Activated naive CD8-positive, alpha-beta T cell treated with anti-CD3 and anti-CD28 coated beads for 36 hours (primary cell): ENCODE measurements at regions not wholly inside any gene's neighbourhood (a gene's known extent, or its start where the extent isn't known, plus 50 kb on each side); places are given as distances from the start of the nearest gene placed in this dataset.

Experiments
- DNase-seq: peaks from one replicate; pipeline ENCODE4 v3.0.0; 2021
- H3K27ac Mint-ChIP-seq: one replicate; pipeline ENCODE4 v1.8.0; 2022; ENCODE audit warnings: mild to moderate bottlenecking, moderate library complexity, mixed read lengths
- H3K27me3 Mint-ChIP-seq: one replicate; pipeline ENCODE4 v1.8.0; 2022; ENCODE audit warnings: mild to moderate bottlenecking, mixed read lengths
- H3K36me3 Mint-ChIP-seq: one replicate; pipeline ENCODE4 v1.8.0; 2021; ENCODE audit warnings: mild to moderate bottlenecking, mixed read lengths
- H3K4me1 Mint-ChIP-seq: one replicate; pipeline ENCODE4 v1.8.0; 2021; ENCODE audit warnings: mixed read lengths
- H3K4me3 Mint-ChIP-seq: one replicate; pipeline ENCODE4 v1.8.0; 2022; ENCODE audit warnings: mild to moderate bottlenecking, moderate library complexity, mixed read lengths
- H3K9me3 Mint-ChIP-seq: one replicate; pipeline ENCODE4 v1.8.0; 2022; ENCODE audit warnings: mixed read lengths

GRCh38 chr22:47476231-47476630 lies 713.8 kb downstream of the TBC1D22A start:
- Mint-ChIP-seq H3K9me3 (no peaks in the 10 kb centered on the region), H3K27me3 (peaks cover 37% of the 10 kb centered on the region), H3K4me3 (no peak overlapping the region), H3K4me1 (peaks cover 14% of the 10 kb centered on the region), H3K27ac (no peak overlapping the region), H3K36me3 (no peaks in the 10 kb centered on the region)
- no peak for DNase-seq

DNA sequence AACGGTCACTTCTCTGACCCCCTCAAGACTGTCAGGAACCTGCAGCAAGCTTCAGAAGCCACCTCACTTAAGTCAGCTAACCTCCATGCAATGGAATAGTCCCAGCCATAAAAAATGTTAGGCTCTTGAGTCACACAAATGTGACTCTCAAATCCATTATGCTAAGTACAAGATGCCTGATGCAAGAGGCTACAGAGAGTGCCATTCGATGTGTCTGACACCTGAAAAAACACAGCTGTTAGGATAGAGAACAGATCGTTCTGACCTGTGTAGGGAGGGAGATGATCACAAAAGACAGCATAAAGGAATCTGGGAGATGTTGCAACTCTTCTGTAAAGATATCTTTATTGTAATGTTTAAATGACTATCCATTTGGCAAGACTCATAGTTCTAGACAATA lies 712.4 kb downstream of the TBC1D22A start:
- Mint-ChIP-seq H3K27me3 (peaks cover 28% of the 10 kb centered on the region), H3K9me3 (no peaks in the 10 kb centered on the region), H3K36me3 (no peaks in the 10 kb centered on the region), H3K27ac (no peak overlapping the region), H3K4me3 (no peak overlapping the region), H3K4me1 (peaks cover 14% of the 10 kb centered on the region)
- DNase-seq = no peak

DNA sequence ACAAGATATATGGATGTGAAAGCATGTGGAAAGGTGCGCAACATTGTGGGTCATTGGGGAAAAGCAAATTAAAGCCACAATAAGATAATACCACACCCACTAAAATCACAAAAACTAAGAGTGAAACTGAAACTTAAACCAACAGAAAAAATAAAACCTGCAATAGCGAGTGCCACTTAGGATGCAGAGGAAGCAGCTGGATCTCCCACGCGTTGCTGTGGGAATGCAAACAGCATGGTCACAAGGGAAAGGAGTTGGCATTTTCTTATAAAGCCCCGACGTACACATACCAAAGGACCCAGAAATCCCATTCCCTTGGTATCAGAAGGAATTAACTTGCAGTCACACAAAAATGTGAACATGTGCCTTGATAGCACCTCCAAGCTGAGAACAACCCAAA lies 712.0 kb downstream of the TBC1D22A start:
- Mint-ChIP-seq H3K36me3 (no peaks in the 10 kb centered on the region), H3K27me3 (peaks cover 27% of the 10 kb centered on the region), H3K9me3 (no peaks in the 10 kb centered on the region), H3K4me3 (no peak overlapping the region), H3K4me1 (peaks cover 14% of the 10 kb centered on the region), H3K27ac (no peak overlapping the region)
- DNase-seq = no peak

DNA sequence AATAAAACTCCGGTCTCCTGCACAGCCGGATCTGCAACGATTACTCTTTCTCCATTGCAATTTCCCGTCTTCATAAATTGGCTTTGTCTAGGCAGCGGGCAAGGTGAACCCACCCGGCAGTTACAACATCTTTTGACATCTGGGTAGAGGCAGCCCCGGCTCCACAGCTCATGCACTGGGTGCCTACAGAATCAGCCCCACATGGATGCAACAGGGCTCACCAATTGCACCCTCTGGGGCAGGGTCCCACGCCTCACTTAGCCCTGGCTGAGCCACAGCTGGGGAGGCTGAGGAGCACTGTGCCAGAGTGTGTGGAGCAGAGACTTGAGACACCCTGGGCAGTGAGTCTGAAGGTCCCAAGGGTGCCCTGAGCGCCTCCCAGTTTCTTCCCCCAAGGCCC lies 710.2 kb downstream of the TBC1D22A start:
- Mint-ChIP-seq H3K27ac (no peak overlapping the region), H3K36me3 (no peaks in the 10 kb centered on the region), H3K9me3 (peaks cover under 1% of the 10 kb centered on the region), H3K4me1 (peaks cover 14% of the 10 kb centered on the region), H3K4me3 (no peak overlapping the region), H3K27me3 (peaks cover 18% of the 10 kb centered on the region)
- DNase-seq = no peak

DNA sequence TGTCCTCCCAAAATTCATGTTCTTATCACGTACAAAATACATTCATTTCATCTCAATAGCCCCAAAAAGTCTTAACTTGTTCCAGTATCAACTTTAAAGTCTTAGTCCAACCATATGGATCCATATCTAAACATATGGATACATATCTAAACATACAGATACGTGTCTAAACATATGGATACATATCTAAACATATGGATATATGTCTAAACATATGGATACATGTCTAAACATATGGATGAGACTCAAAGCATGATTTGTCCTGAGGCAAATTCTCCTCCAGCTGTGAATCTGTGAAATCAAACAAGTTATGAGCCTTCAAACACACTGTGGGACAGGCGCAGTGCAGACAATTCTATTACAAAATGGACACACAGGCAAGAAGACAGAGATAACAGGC lies 709.0 kb downstream of the TBC1D22A start:
- no peak for DNase-seq
- Mint-ChIP-seq H3K36me3 (peaks cover 4% of the 10 kb centered on the region), H3K4me3 (no peak overlapping the region), H3K27me3 (peaks cover 17% of the 10 kb centered on the region), H3K27ac (no peak overlapping the region), H3K9me3 (peaks cover 9% of the 10 kb centered on the region), H3K4me1 (peaks cover 14% of the 10 kb centered on the region)

GRCh38 chr22:47465809-47466208 lies 703.4 kb downstream of the TBC1D22A start:
- Mint-ChIP-seq H3K9me3 (peaks cover 11% of the 10 kb centered on the region), H3K4me3 (no peak overlapping the region), H3K27ac (no peak overlapping the region), H3K27me3 (peaks cover 34% of the 10 kb centered on the region), H3K4me1 (no peaks in the 10 kb centered on the region), H3K36me3 (peaks cover 5% of the 10 kb centered on the region)
- DNase-seq = no peak

DNA sequence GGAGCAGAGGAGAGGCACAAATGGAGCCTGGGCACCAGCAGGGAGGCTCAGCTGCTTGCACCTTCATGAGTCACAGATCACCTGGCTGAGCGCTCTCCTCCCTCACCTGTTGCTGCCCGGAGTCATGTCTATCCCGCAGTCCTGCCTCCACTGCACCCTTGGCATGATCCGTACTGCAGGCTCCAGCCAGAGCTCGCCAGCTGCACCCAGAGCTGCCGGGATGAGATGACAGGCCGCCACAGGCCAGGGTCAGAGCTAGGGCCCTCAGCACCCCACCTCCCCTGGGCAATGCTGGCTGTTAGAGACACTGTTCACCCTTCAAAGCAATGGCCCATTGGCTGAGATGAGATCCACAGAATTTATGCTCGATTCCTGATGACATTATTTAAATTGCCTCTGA lies 702.8 kb downstream of the TBC1D22A start:
- H3K4me1 Mint-ChIP-seq = no peaks in the 10 kb centered on the region
- H3K36me3 Mint-ChIP-seq = peaks cover 5% of the 10 kb centered on the region
- H3K27me3 Mint-ChIP-seq = peaks cover 34% of the 10 kb centered on the region
- DNase-seq = no peak
- no peak overlapping the region for H3K27ac Mint-ChIP-seq
- H3K4me3 Mint-ChIP-seq = no peak overlapping the region
- H3K9me3 Mint-ChIP-seq = peaks cover 11% of the 10 kb centered on the region

DNA sequence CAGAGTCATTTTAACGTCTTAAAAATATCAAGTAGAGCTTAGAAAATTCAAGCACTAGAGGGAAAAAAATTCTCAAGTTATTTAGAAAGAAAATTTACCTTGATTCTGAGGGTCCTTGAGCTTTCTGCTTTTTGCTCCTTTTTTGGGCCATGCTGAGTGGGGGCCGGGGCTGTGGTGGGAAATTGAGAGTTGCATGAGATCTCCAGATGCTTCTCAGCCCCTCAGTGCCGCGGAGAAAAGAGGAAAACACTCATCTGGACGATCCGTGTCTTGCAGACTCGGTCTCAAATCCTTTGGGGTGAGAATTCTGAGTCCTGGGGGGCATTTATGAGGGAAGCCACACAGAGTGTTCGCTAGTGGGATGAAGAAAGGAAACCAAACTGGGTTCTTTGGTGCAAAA lies 700.8 kb downstream of the TBC1D22A start:
- peaks cover 11% of the 10 kb centered on the region for H3K9me3 Mint-ChIP-seq
- DNase-seq = no peak
- peaks cover 5% of the 10 kb centered on the region for H3K36me3 Mint-ChIP-seq
- no peak overlapping the region for H3K4me3 Mint-ChIP-seq
- H3K27ac Mint-ChIP-seq = no peak overlapping the region
- no peaks in the 10 kb centered on the region for H3K4me1 Mint-ChIP-seq
- peaks cover 28% of the 10 kb centered on the region for H3K27me3 Mint-ChIP-seq

DNA sequence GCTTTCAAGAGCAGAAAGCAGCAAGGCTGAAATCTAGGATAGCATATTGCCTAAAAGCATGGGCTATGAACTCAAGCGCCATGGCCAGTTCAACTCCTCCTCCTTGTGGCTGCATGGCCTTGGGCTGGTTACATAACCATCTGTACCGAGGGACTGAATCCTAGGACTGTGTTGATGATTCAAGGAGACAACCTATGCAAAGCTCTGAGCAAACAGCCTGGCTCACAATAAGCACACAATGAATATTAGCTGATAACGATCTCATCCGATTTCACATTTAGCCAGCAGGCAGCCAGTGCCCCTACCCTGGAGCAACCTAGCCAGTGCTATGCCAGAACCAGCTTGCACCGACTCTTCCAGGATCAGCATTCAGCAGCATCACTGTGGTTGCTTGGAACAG lies 698.4 kb downstream of the TBC1D22A start:
- no peak for DNase-seq
- no peak overlapping the region for H3K27ac Mint-ChIP-seq
- H3K27me3 Mint-ChIP-seq = peaks cover 19% of the 10 kb centered on the region
- no peaks in the 10 kb centered on the region for H3K4me1 Mint-ChIP-seq
- H3K9me3 Mint-ChIP-seq = no peaks in the 10 kb centered on the region
- H3K4me3 Mint-ChIP-seq = no peak overlapping the region
- no peaks in the 10 kb centered on the region for H3K36me3 Mint-ChIP-seq

DNA sequence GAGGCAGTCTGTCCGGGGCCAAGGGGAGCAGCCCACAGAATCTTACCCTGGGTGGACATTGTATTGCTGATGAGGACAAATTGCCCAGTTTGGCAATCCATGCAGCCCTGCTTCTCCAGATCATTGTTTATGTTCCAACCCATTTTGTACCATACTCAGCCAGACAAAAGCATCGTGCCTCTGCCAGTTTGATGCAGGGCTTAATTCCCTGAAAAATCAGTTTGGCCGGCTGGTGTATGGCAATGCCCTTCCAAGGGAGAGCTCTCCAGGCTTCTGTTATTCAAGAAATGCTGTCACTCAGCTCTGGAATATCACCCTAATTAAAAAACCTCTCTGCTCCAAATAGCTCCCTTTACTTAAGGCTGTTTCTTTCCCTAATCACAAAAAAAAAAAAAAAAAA lies 697.7 kb downstream of the TBC1D22A start:
- Mint-ChIP-seq H3K27me3 (peaks cover 13% of the 10 kb centered on the region), H3K36me3 (no peaks in the 10 kb centered on the region), H3K9me3 (no peaks in the 10 kb centered on the region), H3K27ac (no peak overlapping the region), H3K4me3 (no peak overlapping the region), H3K4me1 (no peaks in the 10 kb centered on the region)
- no peak for DNase-seq

GRCh38 chr22:47458348-47458747 lies 695.9 kb downstream of the TBC1D22A start:
- Mint-ChIP-seq H3K9me3 (peaks cover 12% of the 10 kb centered on the region), H3K27me3 (no peaks in the 10 kb centered on the region), H3K27ac (no peak overlapping the region), H3K4me1 (no peaks in the 10 kb centered on the region), H3K36me3 (no peaks in the 10 kb centered on the region), H3K4me3 (no peak overlapping the region)
- DNase-seq = no peak

DNA sequence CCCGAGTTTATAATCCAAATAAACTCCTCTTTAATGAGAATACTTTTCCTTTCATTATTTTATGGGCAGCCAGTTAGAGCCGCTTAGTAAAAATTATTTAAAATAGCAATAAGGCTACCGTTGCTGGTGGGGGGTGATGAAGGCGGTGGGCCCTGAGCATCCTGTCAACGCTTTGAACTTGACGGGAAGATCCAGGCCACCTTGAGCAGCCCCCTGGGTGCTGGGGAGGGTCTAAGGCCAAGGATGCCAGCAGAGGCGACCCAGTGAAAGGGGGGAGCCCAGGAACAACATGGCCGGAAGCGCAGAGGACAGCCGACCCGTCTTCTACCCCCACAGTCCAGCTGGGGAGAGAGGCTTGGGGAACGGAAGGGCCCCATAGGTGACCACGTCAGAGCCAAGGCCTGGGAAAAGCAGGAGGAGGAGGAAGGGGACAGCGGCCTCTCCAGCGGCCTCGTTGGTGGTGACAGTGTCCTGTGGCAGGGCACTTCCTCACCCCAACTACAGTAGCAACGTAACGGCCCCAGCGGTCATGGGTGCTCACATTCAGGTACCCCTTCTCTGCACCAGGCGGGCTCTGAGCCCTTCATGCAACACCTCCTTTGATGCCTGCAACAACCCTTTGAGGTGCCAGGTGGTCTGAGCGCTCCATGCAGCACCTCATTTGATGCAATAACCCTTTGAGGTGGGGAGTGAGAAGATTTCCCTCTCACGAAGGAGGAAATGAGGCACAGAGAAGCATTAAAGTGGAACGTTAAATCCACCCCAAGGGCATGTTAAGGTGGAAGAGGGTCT lies 695.3 kb downstream of the TBC1D22A start:
- peaks cover 13% of the 10 kb centered on the region for H3K9me3 Mint-ChIP-seq

GRCh38 chr22:47457021-47457420 lies 694.6 kb downstream of the TBC1D22A start:
- no peaks in the 10 kb centered on the region for H3K36me3 Mint-ChIP-seq

More for the DNA sequence above, 695.3 kb downstream of the TBC1D22A start:
- Mint-ChIP-seq H3K4me3 (no peak overlapping the region), H3K27me3 (no peaks in the 10 kb centered on the region), H3K4me1 (no peaks in the 10 kb centered on the region), H3K36me3 (no peaks in the 10 kb centered on the region), H3K27ac (no peak overlapping the region)
- DNase-seq = no peak

GRCh38 chr22:47456031-47456430 lies 693.6 kb downstream of the TBC1D22A start:
- no peak for DNase-seq
- H3K4me1 Mint-ChIP-seq = no peaks in the 10 kb centered on the region

More at GRCh38 chr22:47457021-47457420, 694.6 kb downstream of the TBC1D22A start:
- Mint-ChIP-seq H3K9me3 (peaks cover 13% of the 10 kb centered on the region), H3K4me3 (no peak overlapping the region), H3K27ac (no peak overlapping the region), H3K4me1 (no peaks in the 10 kb centered on the region), H3K27me3 (no peaks in the 10 kb centered on the region)
- DNase-seq = no peak

DNA sequence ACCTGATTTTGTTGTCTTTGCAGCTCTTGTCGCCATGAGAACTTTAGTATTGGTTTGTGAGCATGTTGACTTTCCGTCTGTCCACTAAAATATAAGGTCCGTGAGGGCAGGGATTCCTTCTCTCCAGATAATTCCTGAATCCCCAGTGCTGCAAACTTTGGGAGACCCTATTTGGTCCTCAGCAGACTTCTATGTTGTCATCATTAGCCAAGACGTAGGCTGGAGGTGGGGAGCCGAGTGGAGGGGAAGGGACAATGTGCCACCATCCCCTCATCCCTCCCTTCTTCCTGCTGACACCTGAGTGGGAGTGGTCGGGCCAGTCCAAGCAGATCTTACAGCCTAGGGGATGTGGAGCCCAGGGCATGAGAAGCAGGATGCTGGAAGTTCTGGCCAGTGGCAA lies 690.6 kb downstream of the TBC1D22A start:
- H3K27ac Mint-ChIP-seq = no peak overlapping the region
- peaks cover 13% of the 10 kb centered on the region for H3K9me3 Mint-ChIP-seq
- no peaks in the 10 kb centered on the region for H3K4me1 Mint-ChIP-seq

More at GRCh38 chr22:47456031-47456430, 693.6 kb downstream of the TBC1D22A start:
- H3K27ac Mint-ChIP-seq = no peak overlapping the region
- H3K36me3 Mint-ChIP-seq = no peaks in the 10 kb centered on the region
- H3K4me3 Mint-ChIP-seq = no peak overlapping the region
- H3K9me3 Mint-ChIP-seq = peaks cover 13% of the 10 kb centered on the region
- no peaks in the 10 kb centered on the region for H3K27me3 Mint-ChIP-seq

DNA sequence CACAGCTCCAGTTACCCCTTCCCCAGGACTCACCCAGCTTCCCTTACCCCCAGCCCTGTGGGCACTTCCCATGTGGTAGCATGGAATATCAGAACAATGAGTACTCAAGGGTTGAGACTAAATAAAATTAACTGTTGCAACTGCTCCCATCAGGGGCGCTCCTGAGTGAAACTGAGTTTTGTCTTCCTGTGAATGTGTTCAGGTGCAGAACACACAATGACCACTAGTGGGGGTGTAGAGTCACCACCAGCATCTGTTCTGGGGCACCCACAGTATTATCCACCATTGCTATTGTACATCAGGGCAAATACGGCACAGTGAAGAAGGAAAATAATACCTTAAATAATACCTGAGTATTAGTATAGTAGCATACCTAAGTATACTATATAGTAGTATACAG lies 689.7 kb downstream of the TBC1D22A start:
- Mint-ChIP-seq H3K36me3 (no peaks in the 10 kb centered on the region), H3K27ac (no peak overlapping the region), H3K4me1 (no peaks in the 10 kb centered on the region), H3K9me3 (peaks cover 13% of the 10 kb centered on the region), H3K27me3 (peaks cover 4% of the 10 kb centered on the region), H3K4me3 (no peak overlapping the region)
- no peak for DNase-seq

More for the DNA sequence above, 690.6 kb downstream of the TBC1D22A start:
- H3K4me3 Mint-ChIP-seq = no peak overlapping the region
- H3K27me3 Mint-ChIP-seq = no peaks in the 10 kb centered on the region
- H3K36me3 Mint-ChIP-seq = no peaks in the 10 kb centered on the region
- DNase-seq = no peak
